ELF-1 (cell line): ENCODE measurements at regions not wholly inside any gene's neighbourhood (a gene's known extent, or its start where the extent isn't known, plus 50 kb on each side); places are given as distances from the start of the nearest gene placed in this dataset.
A peak's percentile ranks its signal among the peaks of the same experiment; 100 is the strongest.
"Not testable (repeated sequence)": the region's sequence is repeated elsewhere in the genome, so short reads cannot be mapped to it uniquely, and the experiment has no call there.

Experiments
- DNase-seq: peaks from one replicate; pipeline ENCODE4 v3.0.0-alpha.2; 2016; ENCODE audit warnings: low read depth, low spot score

GRCh38 chrX:150118476-150118875 lies 180.2 kb upstream of the EOLA2 start:
- no peak for DNase-seq

DNA sequence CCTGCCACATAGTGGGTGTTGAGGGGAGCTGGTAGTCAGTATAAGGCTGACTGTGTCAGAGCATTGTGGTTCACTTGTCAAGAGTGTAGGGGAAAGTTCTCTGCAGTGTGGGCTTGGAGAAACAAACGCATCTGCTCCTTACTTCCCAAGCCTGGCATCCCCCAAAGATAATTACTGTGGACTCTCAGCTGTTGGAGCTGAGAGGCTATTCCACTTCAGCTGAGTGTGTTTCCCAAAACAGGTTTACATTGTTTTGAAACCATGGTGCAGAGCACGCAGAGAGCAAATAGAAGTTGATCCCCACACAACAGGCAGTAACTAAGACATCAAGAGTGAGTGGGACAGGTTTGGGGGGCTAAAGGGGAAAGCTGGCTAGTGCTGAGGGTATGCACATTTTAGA lies 181.0 kb upstream of the EOLA2 start:
- DNase-seq = no peak

GRCh38 chrX:150125045-150125444 lies 186.8 kb upstream of the EOLA2 start:
- DNase-seq = not testable (repeated sequence)

DNA sequence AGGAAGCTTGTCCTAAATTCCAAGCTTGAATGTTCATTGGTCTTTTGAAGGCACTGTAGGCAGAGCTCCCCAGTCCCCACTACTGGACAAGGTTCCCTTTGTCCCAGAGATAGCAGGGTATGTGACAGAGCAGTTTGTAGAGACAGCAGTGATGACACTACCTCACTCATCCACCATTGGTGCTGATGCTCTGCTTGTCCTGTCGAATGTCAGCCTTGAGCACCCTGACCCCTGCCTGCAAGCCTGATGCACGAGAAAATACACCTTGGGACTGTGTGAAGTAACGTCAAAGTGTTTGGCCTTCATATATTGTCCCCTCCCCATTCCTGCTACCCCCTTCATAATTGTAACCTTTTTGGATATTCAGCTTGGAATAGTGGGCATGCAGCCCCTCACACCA lies 188.9 kb upstream of the EOLA2 start:
- no peak for DNase-seq

GRCh38 chrX:150143721-150144440 lies 205.6 kb upstream of the EOLA2 start:
- no peak for DNase-seq

DNA sequence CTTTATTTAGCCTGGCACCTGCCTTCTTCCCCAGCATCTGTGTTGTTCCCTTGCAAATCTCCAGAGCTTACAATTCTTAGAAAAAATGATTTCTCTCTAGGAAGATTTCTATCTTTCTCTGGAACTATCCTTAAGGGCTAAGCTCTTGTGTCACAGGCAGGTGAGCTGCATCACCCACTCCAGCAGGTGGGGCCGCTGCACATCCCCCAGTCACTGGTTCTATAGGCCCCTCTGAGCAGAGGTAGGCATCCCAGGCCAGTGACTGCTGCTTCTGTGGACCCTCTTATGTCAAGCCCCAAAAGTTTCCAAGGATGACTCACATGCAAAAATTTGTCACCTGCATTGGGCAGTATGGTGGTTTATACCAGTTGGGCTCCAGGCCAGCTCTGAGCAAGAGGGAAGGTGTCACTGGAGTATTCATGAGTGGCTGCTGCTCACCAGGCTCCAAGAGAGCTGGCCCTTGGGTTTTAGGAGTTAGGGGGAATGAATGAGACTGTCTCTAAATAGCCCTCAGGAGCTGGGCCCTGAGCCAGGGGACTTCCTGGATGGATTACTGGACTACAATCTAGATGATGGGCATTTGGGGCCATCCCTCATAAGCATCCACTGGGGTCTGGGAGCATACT lies 208.1 kb upstream of the EOLA2 start:
- DNase-seq = peak; percentile 24

DNA sequence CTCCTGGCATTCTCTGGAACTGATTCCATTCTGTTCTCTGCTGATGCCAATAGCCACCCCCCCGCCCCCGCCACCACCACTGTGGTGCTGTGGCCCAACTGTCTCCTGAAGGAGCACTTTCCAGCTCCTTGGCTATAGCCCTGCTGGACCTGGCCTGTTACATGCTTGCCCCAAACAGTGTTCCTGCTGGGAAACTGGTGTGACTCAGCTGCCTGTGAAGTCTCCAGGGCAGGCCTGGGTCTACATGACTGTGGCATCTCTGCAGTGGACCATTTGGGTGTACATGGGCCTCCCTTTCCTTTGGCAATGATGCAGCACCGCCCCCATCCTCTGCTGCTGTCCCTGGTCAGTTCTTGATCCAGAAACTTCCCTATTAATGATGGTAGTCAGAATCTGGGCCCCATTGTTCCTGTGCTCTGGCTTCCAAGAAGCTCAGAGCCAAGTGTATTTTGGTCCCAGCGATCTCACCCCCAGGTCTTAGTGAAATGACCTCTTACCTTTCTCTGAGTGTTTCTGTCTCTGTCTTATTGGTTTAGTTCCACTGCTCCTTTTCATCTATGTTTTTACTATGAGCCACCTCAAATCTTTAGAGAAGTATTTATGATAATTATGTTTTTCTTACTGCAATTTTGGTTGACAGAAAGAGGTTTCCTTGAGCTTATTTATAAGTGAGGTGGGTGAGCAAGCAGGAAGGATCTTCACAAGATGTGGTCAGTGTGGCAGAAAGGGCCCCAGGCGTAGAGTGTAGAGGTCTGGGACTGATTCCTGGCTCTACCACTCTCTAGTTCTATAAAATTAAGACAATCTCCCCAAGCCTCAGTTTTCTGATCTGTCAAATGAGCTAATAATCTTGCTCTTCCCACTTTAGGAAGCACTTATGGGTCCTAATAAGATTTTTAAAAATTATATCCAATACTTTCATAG lies 210.7 kb upstream of the EOLA2 start:
- no peak for DNase-seq

GRCh38 chrX:150150076-150150779 lies 211.9 kb upstream of the EOLA2 start:
- no peak for DNase-seq

- DNase-seq = no peak
Measured at GRCh38 chrX:150150780-150151125, 212.4 kb upstream of the MAMLD1 start.

DNA sequence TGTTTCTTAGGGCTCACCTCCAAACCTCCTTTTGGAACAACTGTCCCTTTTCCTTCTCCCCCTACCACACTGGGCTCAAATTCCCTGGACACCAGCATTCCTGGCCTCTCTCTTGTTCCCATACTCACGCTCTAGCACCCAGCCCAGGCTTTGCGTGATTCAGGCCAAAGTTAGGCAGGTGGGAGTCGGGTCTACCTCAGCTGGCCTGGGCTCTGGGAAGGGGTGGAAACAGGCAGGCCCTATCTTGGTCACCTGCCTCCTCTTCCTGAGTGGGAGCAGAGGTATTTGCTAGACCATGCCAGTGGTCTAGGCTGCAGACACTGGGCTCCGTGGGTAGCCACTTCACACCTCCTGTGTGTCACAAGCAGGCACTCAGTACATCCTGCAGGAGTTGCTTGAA lies 211.1 kb upstream of the MAMLD1 start:
- DNase-seq = no peak

DNA sequence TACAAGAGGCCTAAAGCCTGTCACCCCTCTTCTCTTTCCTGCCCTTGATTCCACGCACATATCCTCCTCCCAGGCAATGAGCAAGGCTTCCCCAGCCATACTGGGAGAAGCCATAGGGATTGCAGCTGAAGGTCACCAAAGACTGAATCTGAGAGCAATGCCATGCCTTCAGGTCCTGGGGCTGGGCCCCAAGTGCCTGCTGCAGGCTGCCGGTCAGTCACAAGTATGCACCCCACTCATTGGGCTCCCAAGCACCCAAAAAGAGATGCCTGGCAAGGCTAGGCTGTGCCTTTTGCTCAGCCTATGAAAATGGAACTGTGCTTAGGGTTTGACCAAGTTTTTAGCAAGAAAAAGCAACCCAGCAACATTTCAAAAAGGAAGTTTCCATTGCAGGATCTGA lies 210.6 kb upstream of the MAMLD1 start:
- DNase-seq = no peak

DNA sequence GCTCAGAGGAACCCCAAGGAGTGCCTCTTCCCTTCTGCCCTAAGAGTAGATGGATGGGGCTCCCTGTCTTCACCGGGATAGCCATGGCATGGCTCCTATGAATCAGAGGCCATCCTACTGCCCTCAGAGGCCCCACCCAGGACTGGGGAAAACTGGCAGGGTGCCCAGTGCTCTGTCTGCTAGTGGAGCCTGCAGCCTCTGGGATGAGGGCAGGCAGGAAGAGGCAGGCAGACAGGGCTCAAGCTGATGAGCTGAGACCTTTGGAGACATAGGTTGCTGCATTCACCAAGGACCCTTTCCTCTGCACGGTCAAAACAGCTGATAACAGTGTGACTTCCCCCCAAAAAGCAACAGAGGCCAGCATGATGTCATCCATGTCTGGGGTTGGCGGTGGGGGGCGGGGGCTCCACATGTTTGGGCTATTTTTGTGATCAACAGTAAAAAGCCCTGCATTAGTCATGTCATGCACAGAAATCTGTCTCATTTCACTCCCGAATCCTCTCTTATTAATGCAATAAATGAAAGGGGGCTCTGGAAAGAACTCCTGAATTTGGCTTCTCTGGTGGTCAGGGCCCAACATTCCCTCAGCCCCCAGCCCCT lies 207.6 kb upstream of the MAMLD1 start:
- no peak for DNase-seq

- no peak for DNase-seq
Measured at GRCh38 chrX:150156615-150157014, 206.5 kb upstream of the MAMLD1 start.

DNA sequence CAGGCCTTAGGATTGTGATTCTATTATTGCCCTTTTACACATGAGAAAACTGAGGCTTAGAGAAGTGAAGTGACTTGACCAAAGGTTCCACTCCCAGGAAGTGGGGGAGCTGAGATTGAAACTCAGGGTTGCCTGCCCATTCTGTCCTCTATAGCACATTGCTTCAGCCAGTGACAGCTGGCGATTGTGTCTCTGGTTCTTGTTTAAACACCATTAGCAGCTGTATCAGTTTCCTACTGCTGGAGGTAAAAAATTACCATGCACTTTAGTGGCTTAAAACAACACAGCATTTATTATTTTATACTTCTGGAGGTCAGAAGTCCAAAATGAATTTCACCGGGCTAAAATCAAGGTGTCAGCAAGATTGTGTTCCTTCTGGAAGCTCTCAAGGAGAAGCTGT lies 205.8 kb upstream of the MAMLD1 start:
- DNase-seq = no peak

GRCh38 chrX:150158554-150159332 lies 204.4 kb upstream of the MAMLD1 start:
- no peak for DNase-seq

DNA sequence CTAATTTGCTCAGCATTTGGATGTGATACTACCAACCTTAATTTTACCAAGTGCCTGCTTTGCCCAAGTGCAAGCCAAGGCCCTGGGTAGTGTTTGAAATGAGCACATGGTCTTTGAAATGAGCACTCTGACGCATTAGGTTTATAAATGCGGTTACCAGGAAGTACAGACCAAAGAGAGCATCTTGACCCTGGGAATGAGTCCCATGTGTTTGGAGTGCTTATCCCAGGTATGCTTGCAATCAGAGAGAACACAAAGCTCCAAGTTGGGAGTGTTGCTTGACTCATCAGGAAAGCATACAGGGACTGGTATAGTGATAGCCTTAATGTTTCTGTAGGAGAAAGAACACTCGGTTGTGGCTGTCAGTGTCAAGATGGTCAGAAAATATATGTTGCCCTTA lies 203.6 kb upstream of the MAMLD1 start:
- no peak for DNase-seq

GRCh38 chrX:150160656-150161055 lies 202.5 kb upstream of the MAMLD1 start:
- DNase-seq = no peak

DNA sequence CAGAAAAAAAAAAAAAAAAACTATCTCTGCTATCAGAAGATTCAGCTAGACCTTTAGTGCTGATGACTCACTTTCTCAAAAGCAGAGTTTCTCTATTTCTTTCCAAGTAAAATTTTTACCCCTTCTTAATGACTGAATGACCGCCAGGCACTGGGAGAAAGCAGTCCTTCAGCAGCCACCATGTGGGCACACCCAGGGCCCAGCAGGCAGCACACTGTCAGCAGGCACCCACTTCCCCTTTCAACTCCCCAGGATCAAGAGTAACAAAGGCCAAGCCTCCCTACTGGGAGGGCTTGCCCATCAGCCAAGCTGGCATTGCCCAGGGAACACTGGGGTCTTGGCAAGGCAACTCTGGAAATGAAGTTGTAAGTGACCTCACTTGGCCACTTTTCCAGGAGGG lies 201.9 kb upstream of the MAMLD1 start:
- DNase-seq = no peak

GRCh38 chrX:150162141-150162540 lies 201.0 kb upstream of the MAMLD1 start:
- peak; percentile 11 for DNase-seq

- no peak for DNase-seq
Measured at GRCh38 chrX:150163221-150163930, 199.7 kb upstream of the MAMLD1 start.
